Neural crest cell (in vitro differentiated cells): ENCODE measurements at regions not wholly inside any gene's neighbourhood (a gene's known extent, or its start where the extent isn't known, plus 50 kb on each side); places are given as distances from the start of the nearest gene placed in this dataset.

Experiments
- DNase-seq: peaks from one replicate; pipeline ENCODE4 v3.0.0; 2021; ENCODE audit warnings: low read depth, mixed read lengths, low spot score
- H3K27ac Mint-ChIP-seq: one replicate; pipeline ENCODE4 v1.8.0; 2021; ENCODE audit warnings: mild to moderate bottlenecking, mixed read lengths; ENCODE audit not compliant: unreplicated experiment
- H3K27me3 Mint-ChIP-seq: 2 replicates; pipeline ENCODE4 v1.8.0; 2021; ENCODE audit warnings: low read depth, mild to moderate bottlenecking, mixed read lengths
- H3K36me3 Mint-ChIP-seq: 2 replicates; pipeline ENCODE4 v1.8.0; 2021; ENCODE audit warnings: low read depth, mild to moderate bottlenecking, mixed read lengths
- H3K4me1 Mint-ChIP-seq: 2 replicates; pipeline ENCODE4 v1.8.0; 2021; ENCODE audit warnings: mixed read lengths
- H3K4me3 Mint-ChIP-seq: one replicate; pipeline ENCODE4 v1.8.0; 2021; ENCODE audit warnings: mild to moderate bottlenecking, mixed read lengths
- H3K9me3 Mint-ChIP-seq: 2 replicates; pipeline ENCODE4 v1.8.0; 2021; ENCODE audit warnings: mixed read lengths
- CTCF ChIP-seq: fragments of 200-600 bp; sonication (generic); conservative IDR thresholded peaks from 2 replicates; pipeline ENCODE4 v1.5.0; 2021; ENCODE audit warnings: antibody characterized with exemption, mild to moderate bottlenecking

DNA sequence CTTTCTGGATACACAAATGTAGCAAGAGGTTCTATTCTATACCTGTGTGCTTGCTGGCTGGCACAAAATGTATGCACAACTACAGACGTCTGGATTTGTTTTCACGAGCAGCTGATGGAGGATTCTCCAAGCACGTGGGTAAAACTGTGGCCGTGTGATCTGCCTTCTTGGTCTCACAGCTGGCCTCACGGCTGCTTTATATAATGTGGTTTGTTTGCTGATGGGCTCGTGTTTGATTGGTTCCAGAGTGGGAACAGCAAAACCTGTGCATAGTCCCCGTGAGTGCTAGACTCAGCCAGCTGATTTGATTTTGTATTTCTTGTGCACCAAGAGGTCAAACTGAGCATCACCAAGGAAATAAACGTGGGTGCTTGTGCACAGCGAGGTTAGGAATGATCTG, 262.6 kb upstream of the RPS6KA3 start:
- Mint-ChIP-seq H3K4me1 (peaks cover 26% of the 10 kb centered on the region), H3K27me3 (peaks cover 16% of the 10 kb centered on the region), H3K4me3 (no peak overlapping the region), H3K36me3 (no peaks in the 10 kb centered on the region), H3K27ac (no peak overlapping the region), H3K9me3 (no peaks in the 10 kb centered on the region)
- DNase-seq, result no peak
- no peak for TF ChIP-seq CTCF

GRCh38 chrX:20527558-20528011, 260.9 kb upstream of the RPS6KA3 start:
- H3K4me1 Mint-ChIP-seq, result peaks cover 26% of the 10 kb centered on the region
- no peaks in the 10 kb centered on the region for H3K9me3 Mint-ChIP-seq
- peak overlapping the region; percentile 42 for H3K4me3 Mint-ChIP-seq
- H3K27ac Mint-ChIP-seq, result no peak overlapping the region
- H3K27me3 Mint-ChIP-seq, result peaks cover 16% of the 10 kb centered on the region
- no peak for DNase-seq
- no peaks in the 10 kb centered on the region for H3K36me3 Mint-ChIP-seq
- TF ChIP-seq CTCF, result peak; percentile 83

DNA sequence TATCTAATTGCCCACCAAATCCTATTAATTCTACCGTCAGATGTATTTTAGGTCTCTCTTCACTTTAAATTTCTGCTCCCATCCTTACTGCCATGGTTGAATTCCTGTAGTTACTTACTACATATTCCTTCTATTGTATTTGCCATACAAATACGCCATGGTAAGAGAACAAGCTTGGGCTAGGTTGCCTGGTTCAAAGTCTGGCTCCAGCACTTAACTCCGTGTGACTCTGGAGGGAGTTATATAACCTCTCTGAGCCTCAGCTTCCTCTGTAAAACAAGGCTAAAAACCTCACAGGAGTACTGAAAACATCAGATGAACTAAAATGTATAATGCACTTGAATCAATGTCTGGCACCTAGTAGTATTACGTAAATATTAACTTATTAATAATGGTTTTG, 260.3 kb upstream of the RPS6KA3 start:
- Mint-ChIP-seq H3K36me3 (no peaks in the 10 kb centered on the region), H3K27me3 (peaks cover 16% of the 10 kb centered on the region), H3K4me1 (peaks cover 26% of the 10 kb centered on the region), H3K9me3 (no peaks in the 10 kb centered on the region), H3K4me3 (no peak overlapping the region), H3K27ac (no peak overlapping the region)
- no peak for TF ChIP-seq CTCF
- DNase-seq, result no peak

DNA sequence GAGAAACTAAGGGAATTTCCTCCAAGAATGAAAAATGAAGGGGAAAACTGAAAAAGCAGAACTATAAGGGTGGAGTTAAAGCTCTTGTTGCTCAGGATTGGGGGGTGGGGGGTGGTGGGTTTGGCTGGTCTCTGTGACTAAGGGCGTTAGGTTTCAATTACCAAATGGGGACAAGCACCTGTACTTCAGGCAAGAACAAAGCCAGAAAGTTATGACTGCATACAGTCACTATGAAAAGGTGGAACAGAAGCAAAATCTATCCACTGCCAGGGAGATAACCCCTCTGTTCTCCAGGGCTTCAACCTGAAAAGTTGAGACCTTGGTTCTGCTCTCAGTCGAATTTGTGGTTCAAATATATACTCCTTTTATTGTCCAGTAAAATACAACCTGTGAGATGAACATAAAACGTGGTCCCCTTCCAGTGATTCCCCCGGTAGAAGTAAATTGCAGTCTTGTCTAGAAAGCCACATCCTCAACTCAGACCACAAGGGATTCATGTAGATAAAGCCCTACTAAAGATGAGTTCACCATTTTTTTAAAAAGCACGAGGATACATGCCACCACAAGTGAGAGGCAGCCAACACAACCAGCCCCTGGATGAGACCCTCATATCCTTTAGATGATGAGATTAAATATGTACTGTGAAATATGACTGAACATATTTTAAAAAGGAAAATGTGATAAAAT, 257.1 kb upstream of the RPS6KA3 start:
- Mint-ChIP-seq H3K27ac (no peak overlapping the region), H3K9me3 (no peaks in the 10 kb centered on the region), H3K4me3 (no peak overlapping the region), H3K36me3 (no peaks in the 10 kb centered on the region), H3K27me3 (peaks cover 12% of the 10 kb centered on the region), H3K4me1 (peaks cover 8% of the 10 kb centered on the region)
- no peak for TF ChIP-seq CTCF
- no peak for DNase-seq

DNA sequence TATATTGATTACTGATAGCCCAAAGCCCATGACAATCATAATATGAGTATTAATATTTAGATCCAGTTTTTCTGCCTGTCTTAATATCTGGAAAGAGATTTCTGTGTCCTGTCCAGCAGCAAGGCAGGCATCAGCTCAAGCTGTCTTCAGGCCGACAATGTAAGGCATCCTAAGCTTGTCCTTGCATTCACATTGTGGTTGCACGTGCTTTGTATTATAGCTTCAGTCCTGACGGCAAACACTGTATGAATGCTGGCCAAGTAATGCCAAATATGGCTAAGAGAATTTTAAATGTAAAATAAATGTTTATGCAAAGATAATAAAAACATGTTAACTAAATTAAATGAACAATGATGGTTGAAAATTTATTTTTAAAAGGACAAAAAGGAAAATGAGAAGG, 255.7 kb upstream of the RPS6KA3 start:
- Mint-ChIP-seq H3K4me1 (peaks cover 1% of the 10 kb centered on the region), H3K9me3 (no peaks in the 10 kb centered on the region), H3K36me3 (no peaks in the 10 kb centered on the region), H3K27ac (no peak overlapping the region), H3K4me3 (no peak overlapping the region), H3K27me3 (peaks cover 4% of the 10 kb centered on the region)
- TF ChIP-seq CTCF, result no peak
- DNase-seq, result no peak
